Uterus (tissue), 2 donors: ENCODE measurements at regions not wholly inside any gene's neighbourhood (a gene's known extent, or its start where the extent isn't known, plus 50 kb on each side); places are given as distances from the start of the nearest gene placed in this dataset.
"Not testable (repeated sequence)": the region's sequence is repeated elsewhere in the genome, so short reads cannot be mapped to it uniquely, and the experiment has no call there.

Source experiments
- CTCF ChIP-seq, 4 experiments: fragments of 200-600 bp in 2 of 4; fragments of 450-650 bp in 2 of 4; sonication (generic) in 2 of 4; IDR thresholded peaks; one replicate each; pipeline ENCODE4 v1.5.1; 2016 to 2019; ENCODE audit warnings: antibody characterized with exemption in 4 of 4, mild to moderate bottlenecking in 2 of 4, moderate library complexity in 1 of 4
- POLR2A ChIP-seq, 2 donors: fragments of 450-650 bp; IDR thresholded peaks; one replicate each; pipeline ENCODE4 v1.6.1; 2016; ENCODE audit warnings: antibody characterized with exemption in 2 of 2, mild to moderate bottlenecking in 1 of 2, moderate library complexity in 1 of 2

GRCh38 chr2:71958426-71958825, 189.2 kb downstream of the CYP26B1 start:
- TF ChIP-seq CTCF, POLR2A (IDR thresholded peaks at IDR 0.05): not testable (repeated sequence)
